Testis (tissue), 2 donors: ENCODE measurements at regions not wholly inside any gene's neighbourhood (a gene's known extent, or its start where the extent isn't known, plus 50 kb on each side); places are given as distances from the start of the nearest gene placed in this dataset.

Experiments
- CTCF ChIP-seq, 3 experiments: fragments of 450-650 bp in 2 of 3; fragments of 200-600 bp in 1 of 3; sonication (generic) in 1 of 3; IDR thresholded peaks; one replicate each; pipeline ENCODE4 v1.5.1; 2016 to 2019; ENCODE audit warnings: antibody characterized with exemption in 3 of 3, mild to moderate bottlenecking in 2 of 3, moderate library complexity in 1 of 3
- POLR2A ChIP-seq: fragments of 450-650 bp; IDR thresholded peaks from one replicate; pipeline ENCODE4 v1.6.1; 2017; ENCODE audit warnings: antibody characterized with exemption, mild to moderate bottlenecking, moderate library complexity

GRCh38 chr6:122286512-122286911 is 112.9 kb upstream of the HSF2 start:
- TF ChIP-seq CTCF (IDR thresholded peaks at IDR 0.05) (no peak), POLR2A (no peak)
